Mesenchymal stem cell (in vitro differentiated cells and primary cell): ENCODE measurements at regions not wholly inside any gene's neighbourhood (a gene's known extent, or its start where the extent isn't known, plus 50 kb on each side); places are given as distances from the start of the nearest gene placed in this dataset.

Experiments
- DNase-seq: peaks from one replicate; pipeline ENCODE4 v3.0.0-alpha.2; 2013
- H2AFZ ChIP-seq: one replicate; pipeline ENCODE4 v1.6.1; 2013; ENCODE audit warnings: low read depth, mild to moderate bottlenecking, control low read depth, inconsistent platforms, low read length, moderate library complexity
- H2AK5ac ChIP-seq: 2 replicates; pipeline ENCODE4 v1.6.1; 2013; ENCODE audit warnings: low read length, moderate library complexity, mild to moderate bottlenecking, inconsistent platforms; ENCODE audit not compliant: severe bottlenecking
- H2BK120ac ChIP-seq: one replicate; pipeline ENCODE4 v1.6.1; 2013; ENCODE audit warnings: low read depth, mild to moderate bottlenecking, inconsistent platforms, low read length, moderate library complexity
- H2BK12ac ChIP-seq, 2 experiments: one replicate each; pipeline ENCODE4 v1.6.1; 2013; ENCODE audit warnings: inconsistent platforms in 2 of 2, low read length in 2 of 2, mild to moderate bottlenecking in 2 of 2, moderate library complexity in 2 of 2, control low read depth in 1 of 2
- H2BK15ac ChIP-seq: one replicate; pipeline ENCODE4 v1.6.1; 2013; ENCODE audit warnings: mild to moderate bottlenecking, low read depth, inconsistent platforms; ENCODE audit not compliant: poor library complexity, severe bottlenecking
- H2BK5ac ChIP-seq: 2 replicates; pipeline ENCODE4 v1.6.1; 2013; ENCODE audit warnings: low read depth, mild to moderate bottlenecking, low read length, control low read depth, inconsistent platforms; ENCODE audit not compliant: poor library complexity, severe bottlenecking
- H3K14ac ChIP-seq, 2 experiments: one replicate each; pipeline ENCODE4 v1.6.1; 2013; ENCODE audit warnings: inconsistent platforms in 2 of 2, low read length in 2 of 2, control low read depth in 1 of 2, mild to moderate bottlenecking in 1 of 2, moderate library complexity in 1 of 2
- H3K18ac ChIP-seq, 2 experiments: one replicate each; pipeline ENCODE4 v1.6.1; 2013; ENCODE audit warnings: inconsistent platforms in 2 of 2, low read length in 2 of 2, control low read depth in 1 of 2, low read depth in 1 of 2, mild to moderate bottlenecking in 1 of 2
- H3K23ac ChIP-seq, 2 experiments: one replicate each; pipeline ENCODE4 v1.6.1; 2013; ENCODE audit warnings: inconsistent platforms in 2 of 2, low read length in 2 of 2, mild to moderate bottlenecking in 2 of 2, moderate library complexity in 2 of 2, control low read depth in 1 of 2
- H3K27ac ChIP-seq: 2 replicates; pipeline ENCODE4 v1.5.1; 2013; ENCODE audit warnings: mild to moderate bottlenecking, moderate library complexity, low read length, control low read depth, inconsistent platforms; ENCODE audit not compliant: poor library complexity, severe bottlenecking
- H3K27me3 ChIP-seq, 2 experiments: 2 replicates each; pipeline versions ENCODE4 v1.6.1 to v1.7.0; 2013; ENCODE audit warnings: low read length in 2 of 2, mild to moderate bottlenecking in 2 of 2, moderate library complexity in 2 of 2, control low read depth in 1 of 2, inconsistent platforms in 1 of 2; ENCODE audit not compliant: control insufficient read depth in 1 of 2, insufficient read depth in 1 of 2
- H3K36me3 ChIP-seq, 2 experiments: 2 replicates each; pipeline versions ENCODE4 v1.6.1 to v1.7.0; 2013; ENCODE audit warnings: low read length in 2 of 2, control low read depth in 1 of 2, inconsistent platforms in 1 of 2, low read depth in 1 of 2, mild to moderate bottlenecking in 1 of 2; ENCODE audit not compliant: insufficient read depth in 2 of 2, control insufficient read depth in 1 of 2
- H3K4ac ChIP-seq, 2 experiments: one replicate each; pipeline ENCODE4 v1.6.1; 2013; ENCODE audit warnings: inconsistent platforms in 2 of 2, low read length in 2 of 2, mild to moderate bottlenecking in 2 of 2, moderate library complexity in 2 of 2, control low read depth in 1 of 2, low read depth in 1 of 2
- H3K4me1 ChIP-seq: 2 replicates; pipeline ENCODE4 v1.6.1; 2013; ENCODE audit warnings: low read depth, low read length, control low read depth; ENCODE audit not compliant: control insufficient read depth, insufficient read depth
- H3K4me2 ChIP-seq: 2 replicates; pipeline ENCODE4 v1.6.1; 2013; ENCODE audit warnings: low read length, mild to moderate bottlenecking, inconsistent platforms; ENCODE audit not compliant: poor library complexity, severe bottlenecking
- H3K4me3 ChIP-seq, 2 experiments: 2 replicates each; pipeline versions ENCODE4 v1.5.1 to v1.7.0; 2013; ENCODE audit warnings: low read length in 2 of 2, mild to moderate bottlenecking in 2 of 2, control low read depth in 1 of 2, low read depth in 1 of 2; ENCODE audit not compliant: insufficient read depth in 1 of 2
- H3K79me1 ChIP-seq: replicated peaks from 2 replicates; pipeline ENCODE4 v1.6.1; 2013; ENCODE audit warnings: mild to moderate bottlenecking, control low read depth, low read length, inconsistent platforms; ENCODE audit not compliant: poor library complexity, severe bottlenecking
- H3K9ac ChIP-seq: 2 replicates; pipeline ENCODE4 v1.7.0; 2013; ENCODE audit warnings: mild to moderate bottlenecking, low read length, moderate library complexity
- H3K9me3 ChIP-seq: 2 replicates; pipeline ENCODE4 v1.7.0; 2013; ENCODE audit warnings: mild to moderate bottlenecking, low read length; ENCODE audit not compliant: control insufficient read depth
- H4K8ac ChIP-seq: one replicate; pipeline ENCODE4 v1.6.1; 2013; ENCODE audit warnings: inconsistent platforms, mild to moderate bottlenecking, low read length, moderate library complexity
- H4K91ac ChIP-seq: one replicate; pipeline ENCODE4 v1.6.1; 2013; ENCODE audit warnings: mild to moderate bottlenecking, low read length, inconsistent platforms
- WGBS: methylation state at CpG from one replicate; pipeline ENCODE4 v1.1.7; 2013; ENCODE audit warnings: mixed read lengths; 5-methylcytosine and 5-hydroxymethylcytosine counted together

- Histone ChIP-seq H3K4me3 (peak overlapping the region in 1 of 2 experiments; percentile 17), H2AFZ (no peak overlapping the region), H4K8ac (no peak overlapping the region), H4K91ac (no peak overlapping the region), H3K9me3 (no peaks in the 10 kb centered on the region), H3K9ac (no peak overlapping the region), H3K36me3 (peaks cover 2 to 38% of the 10 kb centered on the region in 2 experiments), H3K4me1 (peaks cover 8% of the 10 kb centered on the region), H3K4me2 (no peak overlapping the region), H2BK120ac (no peak overlapping the region), H3K4ac (no peak overlapping the region), H2BK12ac (no peak overlapping the region), H3K18ac (no peak overlapping the region), H3K27ac (no peak overlapping the region), H2BK5ac (no peak overlapping the region), H3K27me3 (no peaks in the 10 kb centered on the region), H3K14ac (no peak overlapping the region), H3K79me1 (peaks cover 13% of the 10 kb centered on the region), H3K23ac (no peak overlapping the region), H2AK5ac (no peak overlapping the region), H2BK15ac (no peak overlapping the region)
- peak; percentile 30 for DNase-seq
- 96% methylated on average over 12 of the region's 12 CpGs for WGBS
Measured at GRCh38 chr2:74081030-74081762, 66.5 kb downstream of the BOLA3 start.

- H2BK12ac ChIP-seq, result no peak overlapping the region
- WGBS, result 97% methylated on average over 2 of the region's 2 CpGs
Measured at GRCh38 chr2:74081763-74082110, 66.0 kb downstream of the BOLA3 start.

DNA sequence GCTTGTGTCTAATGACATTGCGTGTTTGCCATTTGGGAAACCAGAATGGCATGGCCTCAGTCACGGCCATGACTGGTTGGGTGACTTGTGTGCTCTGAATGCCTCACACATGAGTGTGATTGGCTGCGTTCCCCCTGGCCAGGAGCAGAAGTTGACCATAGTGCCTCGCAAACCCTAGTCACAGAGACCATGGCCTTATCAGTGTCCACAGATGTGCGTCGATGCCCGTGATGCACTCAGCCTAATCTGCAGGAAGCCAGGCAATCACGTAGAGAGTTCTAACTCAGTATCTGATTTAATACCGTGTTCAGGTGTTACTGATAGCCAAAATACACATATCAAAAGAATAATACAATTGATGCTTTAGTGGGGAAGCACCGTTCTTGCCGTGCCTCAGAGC lies 64.0 kb downstream of the BOLA3 start:
- Histone ChIP-seq H3K9me3 (no peaks in the 10 kb centered on the region), H3K4me3 (no peak overlapping the region), H2BK120ac (no peak overlapping the region), H2BK5ac (no peak overlapping the region), H3K23ac (no peak overlapping the region), H2AFZ (no peak overlapping the region), H4K8ac (no peak overlapping the region), H3K79me1 (peaks cover 12% of the 10 kb centered on the region), H2AK5ac (no peak overlapping the region), H3K36me3 (peaks cover 10 to 48% of the 10 kb centered on the region in 2 experiments), H3K27me3 (no peaks in the 10 kb centered on the region), H3K4me1 (peaks cover 6% of the 10 kb centered on the region), H2BK15ac (no peak overlapping the region), H3K27ac (no peak overlapping the region), H4K91ac (no peak overlapping the region), H3K9ac (no peak overlapping the region), H2BK12ac (no peak overlapping the region), H3K14ac (no peak overlapping the region), H3K4me2 (no peak overlapping the region), H3K18ac (no peak overlapping the region), H3K4ac (no peak overlapping the region)
- 92% methylated on average over 10 of the region's 11 CpGs for WGBS
- no peak for DNase-seq

More at GRCh38 chr2:74081763-74082110, 66.0 kb downstream of the BOLA3 start:
- Histone ChIP-seq H4K91ac (no peak overlapping the region), H3K79me1 (peaks cover 11% of the 10 kb centered on the region), H4K8ac (no peak overlapping the region), H2BK120ac (no peak overlapping the region), H3K4ac (no peak overlapping the region), H2BK15ac (no peak overlapping the region), H3K9me3 (no peaks in the 10 kb centered on the region), H3K18ac (no peak overlapping the region), H2BK5ac (no peak overlapping the region), H3K27ac (no peak overlapping the region), H3K27me3 (no peaks in the 10 kb centered on the region), H3K23ac (no peak overlapping the region), H3K4me1 (peaks cover 8% of the 10 kb centered on the region), H3K14ac (no peak overlapping the region), H3K9ac (no peak overlapping the region), H3K4me3 (no peak overlapping the region), H2AK5ac (no peak overlapping the region), H2AFZ (no peak overlapping the region), H3K4me2 (no peak overlapping the region), H3K36me3 (peaks cover 2 to 38% of the 10 kb centered on the region in 2 experiments)
- no peak for DNase-seq
